Mesodermal cell (in vitro differentiated cells): ENCODE measurements at regions not wholly inside any gene's neighbourhood (a gene's known extent, or its start where the extent isn't known, plus 50 kb on each side); places are given as distances from the start of the nearest gene placed in this dataset.

Source experiments
- H3K27ac ChIP-seq: 2 replicates; pipeline ENCODE4 v1.7.0; 2013; ENCODE audit warnings: mild to moderate bottlenecking, low read depth, low read length, moderate library complexity; ENCODE audit not compliant: severe bottlenecking
- H3K36me3 ChIP-seq: 2 replicates; pipeline ENCODE4 v1.7.1; 2013; ENCODE audit warnings: mild to moderate bottlenecking, low read length, moderate library complexity; ENCODE audit not compliant: control insufficient read depth, insufficient read depth
- H3K4me1 ChIP-seq: one replicate; pipeline ENCODE4 v1.7.1; 2013; ENCODE audit warnings: mild to moderate bottlenecking, low read length; ENCODE audit not compliant: insufficient read depth, control insufficient read depth, poor library complexity, severe bottlenecking
- H3K4me3 ChIP-seq: 2 replicates; pipeline ENCODE4 v1.7.0; 2013; ENCODE audit warnings: low read length, control low read depth, mild to moderate bottlenecking; ENCODE audit not compliant: insufficient read depth, poor library complexity, severe bottlenecking; ENCODE audit errors: extremely low read depth
- H3K9me3 ChIP-seq: 2 replicates; pipeline ENCODE4 v1.7.1; 2013; ENCODE audit warnings: mild to moderate bottlenecking, low read length, moderate library complexity; ENCODE audit not compliant: control insufficient read depth
- WGBS, 2 experiments: methylation state at CpG; one replicate each; pipeline ENCODE4 v1.1.5; 2013; ENCODE audit warnings: missing lambda C conversion rate in 2 of 2; ENCODE audit not compliant: insufficient coverage in 2 of 2; 5-methylcytosine and 5-hydroxymethylcytosine counted together

GRCh38 chr14:83561261-83561660 is 1968.7 kb upstream of the FLRT2 start:
- H3K4me3 ChIP-seq = no peak overlapping the region
- no peaks in the 10 kb centered on the region for H3K4me1 ChIP-seq
- no peak overlapping the region for H3K27ac ChIP-seq
- H3K9me3 ChIP-seq = no peaks in the 10 kb centered on the region
- no peaks in the 10 kb centered on the region for H3K36me3 ChIP-seq
- WGBS, 2 experiments = 93 to 95% methylated on average over 6 to 7 of the region's 7 CpGs

- Histone ChIP-seq H3K4me3 (no peak overlapping the region), H3K9me3 (no peaks in the 10 kb centered on the region), H3K27ac (no peak overlapping the region), H3K36me3 (no peaks in the 10 kb centered on the region), H3K4me1 (no peaks in the 10 kb centered on the region)
- 80 to 100% methylated on average over 1 of the region's 1 CpG for WGBS, 2 experiments
Measured at GRCh38 chr14:83566567-83566966, 1963.4 kb upstream of the FLRT2 start.

GRCh38 chr14:83568141-83568540 is 1961.8 kb upstream of the FLRT2 start:
- no CpG with 5 or more reads among the region's 1 CpG for WGBS, 2 experiments
- H3K27ac ChIP-seq = no peak overlapping the region

GRCh38 chr14:83575301-83575700 is 1954.6 kb upstream of the FLRT2 start:
- Histone ChIP-seq H3K27ac (no peak overlapping the region), H3K4me3 (no peak overlapping the region), H3K4me1 (no peaks in the 10 kb centered on the region), H3K9me3 (no peaks in the 10 kb centered on the region), H3K36me3 (no peaks in the 10 kb centered on the region)
- WGBS, 2 experiments = no CpG with 5 or more reads among the region's 1 CpG

More at GRCh38 chr14:83568141-83568540, 1961.8 kb upstream of the FLRT2 start:
- Histone ChIP-seq H3K4me3 (no peak overlapping the region), H3K4me1 (no peaks in the 10 kb centered on the region), H3K9me3 (no peaks in the 10 kb centered on the region), H3K36me3 (no peaks in the 10 kb centered on the region)

GRCh38 chr14:83583201-83583600 is 1946.7 kb upstream of the FLRT2 start:
- Histone ChIP-seq H3K4me3 (no peak overlapping the region), H3K27ac (no peak overlapping the region)

GRCh38 chr14:83594874-83595273 is 1935.1 kb upstream of the FLRT2 start:
- WGBS, 2 experiments = 94 to 100% methylated on average over 1 to 7 of the region's 13 CpGs

More at GRCh38 chr14:83583201-83583600, 1946.7 kb upstream of the FLRT2 start:
- no peaks in the 10 kb centered on the region for H3K9me3 ChIP-seq
- no peaks in the 10 kb centered on the region for H3K4me1 ChIP-seq
- H3K36me3 ChIP-seq = no peaks in the 10 kb centered on the region

GRCh38 chr14:83607682-83608081 is 1922.3 kb upstream of the FLRT2 start:
- Histone ChIP-seq H3K4me1 (no peaks in the 10 kb centered on the region), H3K4me3 (no peak overlapping the region), H3K27ac (no peak overlapping the region), H3K36me3 (no peaks in the 10 kb centered on the region), H3K9me3 (no peaks in the 10 kb centered on the region)
- WGBS, 2 experiments = 88 to 98% methylated on average over 4 to 9 of the region's 9 CpGs

More at GRCh38 chr14:83594874-83595273, 1935.1 kb upstream of the FLRT2 start:
- H3K4me3 ChIP-seq = no peak overlapping the region
- H3K36me3 ChIP-seq = no peaks in the 10 kb centered on the region
- H3K4me1 ChIP-seq = no peaks in the 10 kb centered on the region
- H3K27ac ChIP-seq = no peak overlapping the region
- H3K9me3 ChIP-seq = peaks cover 4% of the 10 kb centered on the region

- 45 to 50% methylated on average over 2 of the region's 4 CpGs for WGBS, 2 experiments
- no peak overlapping the region for H3K4me3 ChIP-seq
- no peaks in the 10 kb centered on the region for H3K9me3 ChIP-seq
- no peak overlapping the region for H3K27ac ChIP-seq
- H3K36me3 ChIP-seq = no peaks in the 10 kb centered on the region
- H3K4me1 ChIP-seq = no peaks in the 10 kb centered on the region
Measured at GRCh38 chr14:83611491-83611890, 1918.5 kb upstream of the FLRT2 start.

- Histone ChIP-seq H3K36me3 (no peaks in the 10 kb centered on the region), H3K4me1 (no peaks in the 10 kb centered on the region), H3K9me3 (no peaks in the 10 kb centered on the region), H3K4me3 (no peak overlapping the region), H3K27ac (no peak overlapping the region)
Measured at GRCh38 chr14:83611906-83612390, 1918.0 kb upstream of the FLRT2 start.

GRCh38 chr14:83614956-83615355 is 1915.0 kb upstream of the FLRT2 start:
- 70 to 83% methylated on average over 2 to 4 of the region's 5 CpGs for WGBS, 2 experiments
- no peaks in the 10 kb centered on the region for H3K36me3 ChIP-seq

GRCh38 chr14:83624541-83624940 is 1905.4 kb upstream of the FLRT2 start:
- no peaks in the 10 kb centered on the region for H3K4me1 ChIP-seq
- 80% methylated on average over 1 of the region's 1 CpG; no CpG with 5 or more reads in 1 of the 2 experiments for WGBS, 2 experiments
- H3K27ac ChIP-seq = no peak overlapping the region
- H3K4me3 ChIP-seq = no peak overlapping the region
- no peaks in the 10 kb centered on the region for H3K9me3 ChIP-seq
- no peaks in the 10 kb centered on the region for H3K36me3 ChIP-seq

More at GRCh38 chr14:83614956-83615355, 1915.0 kb upstream of the FLRT2 start:
- Histone ChIP-seq H3K4me3 (no peak overlapping the region), H3K9me3 (no peaks in the 10 kb centered on the region), H3K4me1 (no peaks in the 10 kb centered on the region), H3K27ac (no peak overlapping the region)
